H1 (cell line): ENCODE measurements at regions not wholly inside any gene's neighbourhood (a gene's known extent, or its start where the extent isn't known, plus 50 kb on each side); places are given as distances from the start of the nearest gene placed in this dataset.

Experiments used
- CTCF ChIA-PET: fragments of 300-600 bp; sonication (Branson Sonifier 250); formaldehyde crosslinking; loops from one replicate; lab custom pipeline; 2021; ENCODE audit not compliant: partially characterized antibody; lab: Charles Lee
- POLR2A ChIA-PET: fragments of 300-600 bp; sonication (Branson Sonifier 250); formaldehyde crosslinking; loops from one replicate; lab custom pipeline; 2021; ENCODE audit warnings: inconsistent platforms; ENCODE audit not compliant: partially characterized antibody; lab: Charles Lee
- DNase-seq, 2 experiments: peaks; one replicate each; pipeline versions ENCODE4 v3.0.0 to v3.0.0-alpha.2; 2010 to 2022; ENCODE audit warnings: low spot score in 2 of 2, low read depth in 1 of 2, mixed read lengths in 1 of 2
- FAIRE-seq: peaks from 2 replicates; lab custom pipeline; 2011; peaks lifted over from hg19 to GRCh38; lab: Jason Lieb, UNC
- H2AFZ ChIP-seq: 2 replicates; pipeline ENCODE4 v1.8.1; 2012; ENCODE audit warnings: low read length, inconsistent platforms
- H2AK5ac ChIP-seq: 2 replicates; pipeline ENCODE4 v1.6.1; 2013; ENCODE audit warnings: low read depth, low read length
- H2BK120ac ChIP-seq: replicated peaks from 2 replicates; pipeline ENCODE3; 2013; ENCODE audit warnings: low read depth, low read length, inconsistent platforms
- H2BK12ac ChIP-seq: 2 replicates; pipeline ENCODE4 v1.6.1; 2013; ENCODE audit warnings: low read depth, low read length
- H2BK15ac ChIP-seq: 2 replicates; pipeline ENCODE4 v1.6.1; 2013; ENCODE audit warnings: low read length
- H2BK20ac ChIP-seq: 2 replicates; pipeline ENCODE4 v1.6.1; 2013; ENCODE audit warnings: low read length
- H2BK5ac ChIP-seq: 2 replicates; pipeline ENCODE4 v1.6.1; 2013; ENCODE audit warnings: low read depth, low read length
- H3K14ac ChIP-seq: 2 replicates; pipeline ENCODE4 v1.6.1; 2013; ENCODE audit warnings: inconsistent platforms; ENCODE audit not compliant: insufficient read length
- H3K18ac ChIP-seq: 2 replicates; pipeline ENCODE4 v1.6.1; 2013; ENCODE audit warnings: low read length; ENCODE audit errors: extremely low read depth
- H3K23ac ChIP-seq: 2 replicates; pipeline ENCODE4 v1.6.1; 2013; ENCODE audit warnings: inconsistent platforms; ENCODE audit not compliant: insufficient read length
- H3K23me2 ChIP-seq: 2 replicates; pipeline ENCODE4 v1.6.1; 2013; ENCODE audit warnings: low read depth, low read length
- H3K27ac ChIP-seq: 2 replicates; pipeline ENCODE4 v1.6.1; 2011; ENCODE audit warnings: low read depth, low read length, inconsistent platforms
- H3K27me3 ChIP-seq, 4 experiments: replicated peaks in 1 of 4; 1 replicate in 1 of 4; 2 replicates in 3 of 4; pipeline versions ENCODE4 v1.6.1 to v1.8.1; 2011 to 2013; ENCODE audit warnings: low read length in 3 of 4, mild to moderate bottlenecking in 3 of 4, inconsistent platforms in 2 of 4, mixed read lengths in 2 of 4, moderate library complexity in 1 of 4; ENCODE audit not compliant: control insufficient read depth in 3 of 4, insufficient read depth in 3 of 4; ENCODE audit errors: extremely low read depth in 1 of 4
- H3K36me3 ChIP-seq, 4 experiments: 2 replicates each; pipeline versions ENCODE4 v1.6.1 to v1.8.1; 2011 to 2013; ENCODE audit warnings: mild to moderate bottlenecking in 4 of 4, low read length in 3 of 4, moderate library complexity in 2 of 4, control low read depth in 1 of 4, inconsistent platforms in 1 of 4; ENCODE audit not compliant: insufficient read depth in 4 of 4, control insufficient read depth in 2 of 4
- H3K4ac ChIP-seq: replicated peaks from 2 replicates; pipeline ENCODE3; 2013; ENCODE audit warnings: low read length, low read depth, mixed read lengths, inconsistent platforms; ENCODE audit not compliant: insufficient read length
- H3K4me1 ChIP-seq, 4 experiments: replicated peaks in 1 of 4; 1 replicate in 1 of 4; 2 replicates in 3 of 4; pipeline versions ENCODE4 v1.6.1 to v1.8.1; 2011 to 2013; ENCODE audit warnings: low read length in 3 of 4, inconsistent platforms in 2 of 4, mixed read lengths in 1 of 4; ENCODE audit not compliant: insufficient read depth in 4 of 4, control insufficient read depth in 3 of 4
- H3K4me2 ChIP-seq, 2 experiments: 2 replicates each; pipeline versions ENCODE4 v1.6.1 to v1.8.1; 2011 to 2013; ENCODE audit warnings: low read depth in 2 of 2, low read length in 2 of 2, control low read depth in 1 of 2, inconsistent platforms in 1 of 2, mild to moderate bottlenecking in 1 of 2; ENCODE audit not compliant: insufficient read depth in 1 of 2
- H3K4me3 ChIP-seq, 4 experiments: fragments of 200-600, 300-600 bp in 1 of 4; sonication (generic), shearing (Covaris generic), sonication (Bioruptor Twin) in 1 of 4; 2 replicates each; pipeline versions ENCODE4 v1.5.1 to v1.8.1; 2011 to 2016; ENCODE audit warnings: low read length in 4 of 4, low read depth in 3 of 4, control low read depth in 2 of 4, inconsistent platforms in 2 of 4, mild to moderate bottlenecking in 2 of 4, mixed read lengths in 1 of 4, moderate library complexity in 1 of 4; ENCODE audit not compliant: insufficient read depth in 2 of 4; ENCODE audit errors: extremely low read depth in 1 of 4
- H3K56ac ChIP-seq: replicated peaks from 2 replicates; pipeline ENCODE3; 2013; ENCODE audit warnings: low read depth, mild to moderate bottlenecking, mixed read lengths, low read length, inconsistent platforms; ENCODE audit not compliant: insufficient read length
- H3K79me1 ChIP-seq: 2 replicates; pipeline ENCODE4 v1.6.1; 2013; ENCODE audit warnings: low read depth, low read length, control low read depth
- H3K79me2 ChIP-seq, 2 experiments: 2 replicates each; pipeline versions ENCODE4 v1.6.1 to v1.8.1; 2012 to 2013; ENCODE audit warnings: low read length in 2 of 2, mild to moderate bottlenecking in 2 of 2, inconsistent platforms in 1 of 2; ENCODE audit not compliant: insufficient read depth in 2 of 2, control insufficient read depth in 1 of 2
- H3K9ac ChIP-seq, 4 experiments: replicated peaks in 1 of 4; 1 replicate in 1 of 4; 2 replicates in 3 of 4; pipeline versions ENCODE4 v1.6.1 to v1.8.1; 2011 to 2013; ENCODE audit warnings: low read depth in 3 of 4, low read length in 3 of 4, control low read depth in 2 of 4, mild to moderate bottlenecking in 2 of 4, moderate library complexity in 2 of 4, inconsistent platforms in 1 of 4; ENCODE audit errors: extremely low read depth in 1 of 4
- H3K9me3 ChIP-seq, 2 experiments: 2 replicates each; pipeline versions ENCODE4 v1.6.1 to v1.8.1; 2012 to 2013; ENCODE audit warnings: mild to moderate bottlenecking in 2 of 2, moderate library complexity in 2 of 2, control low read depth in 1 of 2, inconsistent platforms in 1 of 2, low read depth in 1 of 2, low read length in 1 of 2, mixed read lengths in 1 of 2; ENCODE audit not compliant: insufficient read depth in 2 of 2
- H4K20me1 ChIP-seq, 2 experiments: replicated peaks in 1 of 2; 2 replicates each; pipeline versions ENCODE3 to v1.8.1; 2011 to 2013; ENCODE audit warnings: inconsistent platforms in 2 of 2, low read length in 2 of 2, mild to moderate bottlenecking in 1 of 2; ENCODE audit not compliant: insufficient read depth in 2 of 2, control insufficient read depth in 1 of 2
- H4K5ac ChIP-seq: 2 replicates; pipeline ENCODE4 v1.6.1; 2013; ENCODE audit warnings: low read length, low read depth, mixed read lengths, inconsistent platforms; ENCODE audit not compliant: insufficient read length
- H4K8ac ChIP-seq: 2 replicates; pipeline ENCODE4 v1.8.0; 2013; ENCODE audit warnings: mild to moderate bottlenecking, moderate library complexity, low read length, inconsistent platforms; ENCODE audit not compliant: insufficient read depth; ENCODE audit errors: extremely low read depth
- H4K91ac ChIP-seq: replicated peaks from 2 replicates; pipeline ENCODE3; 2013; ENCODE audit warnings: low read length, mixed read lengths, inconsistent platforms; ENCODE audit not compliant: insufficient read length
- SAP30 ChIP-seq: fragments of 300-600 bp; sonication (generic); IDR thresholded peaks from 2 replicates; pipeline ENCODE4 v1.7.1; 2012; ENCODE audit warnings: low read length, moderate library complexity, mild to moderate bottlenecking, inconsistent platforms; ENCODE audit not compliant: insufficient read depth, insufficient replicate concordance
- SP1 ChIP-seq: IDR thresholded peaks from 2 replicates; pipeline ENCODE4 v1.6.1; 2011; ENCODE audit warnings: low read depth, low read length
- SRF ChIP-seq: IDR thresholded peaks from 2 replicates; pipeline ENCODE4 v1.6.1; 2011; ENCODE audit warnings: mild to moderate bottlenecking, low read depth, low read length, moderate library complexity
- WGBS, 2 experiments: shearing (Covaris generic) in 1 of 2; methylation state at CpG; one replicate each; pipeline versions ENCODE4 v1.1.6 to v1.1.7; 2013 to 2015; ENCODE audit warnings: low lambda C conversion rate in 2 of 2, mixed read lengths in 2 of 2, inconsistent platforms in 1 of 2, low coverage in 1 of 2, missing lambda C conversion rate in 1 of 2; ENCODE audit not compliant: insufficient replicate concordance in 2 of 2, insufficient coverage in 1 of 2, insufficient read length in 1 of 2; ENCODE audit errors: extremely low coverage in 1 of 2, missing lambda C conversion rate in 1 of 2; 5-methylcytosine and 5-hydroxymethylcytosine counted together
- TF ChIP-seq, protein P1 (sequence below): IDR thresholded peaks from 2 replicates; pipeline ENCODE4 v1.6.1; 2012; ENCODE audit warnings: inconsistent platforms

- H4K5ac ChIP-seq, result no peak overlapping the region
- no peaks in the 10 kb centered on the region for H3K79me1 ChIP-seq
- H3K9me3 ChIP-seq, result no peaks in the 10 kb centered on the region
- no peak overlapping the region for H2BK20ac ChIP-seq
- FAIRE-seq (no peak), DNase-seq (no peak)
- H2BK120ac ChIP-seq, result no peak overlapping the region
- no peak for TF ChIP-seq SRF
- TF ChIP-seq SP1, result no peak
- TF ChIP-seq SAP30, result no peak
- TF ChIP-seq, protein P1, sequence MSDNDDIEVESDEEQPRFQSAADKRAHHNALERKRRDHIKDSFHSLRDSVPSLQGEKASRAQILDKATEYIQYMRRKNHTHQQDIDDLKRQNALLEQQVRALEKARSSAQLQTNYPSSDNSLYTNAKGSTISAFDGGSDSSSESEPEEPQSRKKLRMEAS, result no peak
- no peak overlapping the region for H3K27ac ChIP-seq
- H4K20me1 ChIP-seq, result no peaks in the 10 kb centered on the region
- CTCF ChIA-PET, result interaction anchor here (0.6 kb wide), 1 partner anchor 1137 kb away, joined by 4 read pairs; no protein-coding TSS in a partner anchor
- H3K14ac ChIP-seq, result no peak overlapping the region
- no peak overlapping the region for H3K4ac ChIP-seq
- H3K56ac ChIP-seq, result no peak overlapping the region
- no peaks in the 10 kb centered on the region for H3K4me1 ChIP-seq
- no peak overlapping the region for H3K18ac ChIP-seq
- H2BK5ac ChIP-seq, result no peak overlapping the region
- H2AFZ ChIP-seq, result no peak overlapping the region
- H3K9ac ChIP-seq, result no peak overlapping the region
- no peak overlapping the region for H2BK12ac ChIP-seq
- no peak overlapping the region for H2AK5ac ChIP-seq
- H4K8ac ChIP-seq, result no peak overlapping the region
- WGBS, 2 experiments, result 81% methylated on average over 2 of the region's 2 CpGs; no CpG with 5 or more reads in 1 of the 2 experiments
- no peak overlapping the region for H2BK15ac ChIP-seq
- no peak overlapping the region for H3K4me3 ChIP-seq
- no peak overlapping the region for H3K4me2 ChIP-seq
- POLR2A ChIA-PET, result no interaction called here
- H3K23ac ChIP-seq, result no peak overlapping the region
- no peaks in the 10 kb centered on the region for H3K23me2 ChIP-seq
- H3K36me3 ChIP-seq, result no peaks in the 10 kb centered on the region
- H3K79me2 ChIP-seq, result no peaks in the 10 kb centered on the region
- no peak overlapping the region for H4K91ac ChIP-seq
- no peaks in the 10 kb centered on the region for H3K27me3 ChIP-seq
Observed at GRCh38 chrX:45619290-45619689, 418.6 kb upstream of the DIPK2B start.
